HCT116 (cell line): ENCODE measurements at regions not wholly inside any gene's neighbourhood (a gene's known extent, or its start where the extent isn't known, plus 50 kb on each side); places are given as distances from the start of the nearest gene placed in this dataset.

Experiments used
- POLR2A ChIP-seq: IDR thresholded peaks from 2 replicates; pipeline ENCODE4 v1.7.0; 2011; ENCODE audit warnings: borderline replicate concordance; ENCODE audit not compliant: insufficient read depth, insufficient read length; ENCODE audit errors: extremely low read depth
- SIN3A ChIP-seq: IDR thresholded peaks from 2 replicates; pipeline ENCODE4 v1.6.1; 2012; ENCODE audit warnings: low read depth
- SRF ChIP-seq: IDR thresholded peaks from 2 replicates; pipeline ENCODE4 v1.6.1; 2012; ENCODE audit warnings: low read depth
- ZNF274 ChIP-seq: fragments of 200-500 bp; sonication (Bioruptor generic); IDR thresholded peaks from 2 replicates; pipeline ENCODE4 v1.6.1; 2014; ENCODE audit warnings: mild to moderate bottlenecking, low read depth, low read length, inconsistent platforms

DNA sequence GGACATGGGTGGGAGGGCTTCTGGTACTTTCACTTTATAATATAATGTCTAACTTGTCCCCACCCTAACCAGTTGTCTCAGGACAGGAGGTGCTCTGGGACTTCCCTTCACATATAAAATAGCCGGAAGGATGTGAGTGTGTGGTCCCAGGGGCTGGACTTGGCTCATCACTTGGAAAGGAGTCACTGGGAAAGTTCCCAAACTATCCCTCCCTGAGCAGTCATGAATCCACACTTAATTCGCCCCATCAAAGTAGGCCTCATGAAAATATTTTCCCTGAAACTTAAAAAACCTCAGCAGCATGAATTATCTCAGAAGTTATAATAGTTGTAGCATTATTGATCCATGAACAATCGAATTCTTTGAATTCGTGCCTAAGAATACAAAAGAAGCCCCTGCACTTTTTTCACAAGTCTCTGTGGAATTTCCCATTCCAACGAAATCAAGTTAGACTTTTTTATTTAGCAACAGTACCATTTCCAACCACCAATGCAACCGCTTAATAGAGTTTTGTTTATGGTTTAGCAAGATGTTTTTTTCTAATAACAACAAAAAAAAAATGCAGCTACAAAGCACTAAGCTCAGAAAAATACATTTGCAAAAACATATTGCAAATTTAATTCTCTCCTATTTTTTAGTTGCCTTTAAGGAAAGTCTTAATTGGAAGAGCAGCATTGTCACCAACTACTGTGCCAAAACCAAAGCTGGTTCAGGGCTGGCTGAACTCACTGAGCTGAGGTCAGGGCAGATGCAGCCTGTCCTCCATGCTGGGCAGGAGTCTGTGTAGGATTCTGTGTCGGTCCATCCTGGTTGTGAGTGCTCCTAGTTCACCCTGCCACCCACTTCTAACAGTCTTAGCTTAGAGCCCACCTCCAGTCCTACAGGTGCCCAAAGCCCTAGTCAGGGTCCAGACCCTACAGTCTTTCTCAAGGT is 68.8 kb upstream of the SPTBN1 start:
- TF ChIP-seq SIN3A (no peak), POLR2A (no peak), ZNF274 (no peak), SRF (no peak)
